ENCODE measurements at regions not wholly inside any gene's neighbourhood (a gene's known extent, or its start where the extent isn't known, plus 50 kb on each side); places are given as distances from the start of the nearest gene placed in this dataset.

GRCh38 chr4:58732973-58733372 is 1622.8 kb upstream of the IGFBP7 start:
- TF ChIP-seq, protein P1, sequence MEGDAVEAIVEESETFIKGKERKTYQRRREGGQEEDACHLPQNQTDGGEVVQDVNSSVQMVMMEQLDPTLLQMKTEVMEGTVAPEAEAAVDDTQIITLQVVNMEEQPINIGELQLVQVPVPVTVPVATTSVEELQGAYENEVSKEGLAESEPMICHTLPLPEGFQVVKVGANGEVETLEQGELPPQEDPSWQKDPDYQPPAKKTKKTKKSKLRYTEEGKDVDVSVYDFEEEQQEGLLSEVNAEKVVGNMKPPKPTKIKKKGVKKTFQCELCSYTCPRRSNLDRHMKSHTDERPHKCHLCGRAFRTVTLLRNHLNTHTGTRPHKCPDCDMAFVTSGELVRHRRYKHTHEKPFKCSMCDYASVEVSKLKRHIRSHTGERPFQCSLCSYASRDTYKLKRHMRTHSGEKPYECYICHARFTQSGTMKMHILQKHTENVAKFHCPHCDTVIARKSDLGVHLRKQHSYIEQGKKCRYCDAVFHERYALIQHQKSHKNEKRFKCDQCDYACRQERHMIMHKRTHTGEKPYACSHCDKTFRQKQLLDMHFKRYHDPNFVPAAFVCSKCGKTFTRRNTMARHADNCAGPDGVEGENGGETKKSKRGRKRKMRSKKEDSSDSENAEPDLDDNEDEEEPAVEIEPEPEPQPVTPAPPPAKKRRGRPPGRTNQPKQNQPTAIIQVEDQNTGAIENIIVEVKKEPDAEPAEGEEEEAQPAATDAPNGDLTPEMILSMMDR (IDR thresholded peaks at IDR 0.05; ENCODE audit: insufficient read depth, low read length) = no peak
- DNase-seq (ENCODE audit: low read depth) = no peak
- H3K4me3 ChIP-seq (ENCODE audit: low read depth, low read length) = no peak overlapping the region

GRCh38 chr4:58723954-58724353 is 1613.8 kb upstream of the IGFBP7 start:
- DNase-seq (ENCODE audit: low read depth) = no peak
- no peak overlapping the region for H3K4me3 ChIP-seq (ENCODE audit: low read depth, low read length)
- TF ChIP-seq, protein P1 (IDR thresholded peaks at IDR 0.05; ENCODE audit: insufficient read depth, low read length) = no peak

DNA sequence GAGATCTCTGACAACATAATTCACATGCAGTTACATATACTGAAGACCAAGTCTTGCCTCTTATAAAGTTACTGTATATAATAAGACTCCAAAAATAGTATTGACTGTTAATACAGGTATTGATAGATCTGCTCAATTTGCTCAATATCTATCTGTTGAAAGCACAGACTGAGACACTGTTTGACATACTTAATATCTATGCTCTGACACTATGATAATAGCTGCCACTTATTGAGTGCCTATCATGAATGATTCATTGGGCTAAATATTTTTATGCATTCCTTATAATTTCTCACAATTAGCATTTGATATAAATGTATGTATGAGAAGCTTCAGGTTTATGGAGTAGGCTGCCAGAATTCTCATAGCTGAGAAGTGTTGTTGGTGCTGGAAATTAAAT is 1600.9 kb upstream of the IGFBP7 start:
- no peak overlapping the region for H3K4me3 ChIP-seq (ENCODE audit: low read depth, low read length)
- DNase-seq (ENCODE audit: low read depth) = no peak
- TF ChIP-seq, protein P1 (IDR thresholded peaks at IDR 0.05; ENCODE audit: insufficient read depth, low read length) = no peak

DNA sequence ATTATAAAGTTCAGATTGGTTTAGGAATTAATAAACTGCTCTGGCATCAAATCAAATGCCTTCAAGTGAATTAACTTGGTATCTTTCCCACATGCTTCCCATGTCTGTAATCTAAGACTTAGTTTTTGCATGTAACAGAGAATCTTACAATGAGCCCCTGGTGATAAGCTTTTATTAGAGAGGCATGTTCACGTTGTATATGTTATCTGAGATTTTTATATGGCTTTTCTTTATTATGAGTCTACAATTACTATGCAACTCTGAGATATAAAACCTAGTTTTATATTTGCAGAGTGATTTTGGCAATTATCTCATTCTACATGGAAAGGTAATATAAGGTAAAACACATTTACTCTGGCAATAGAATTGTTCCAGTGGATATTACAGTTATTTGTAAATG is 1578.4 kb upstream of the IGFBP7 start:
- no peak overlapping the region for H3K4me3 ChIP-seq (ENCODE audit: low read depth, low read length)
- TF ChIP-seq, protein P1 (IDR thresholded peaks at IDR 0.05; ENCODE audit: insufficient read depth, low read length) = no peak
- no peak for DNase-seq (ENCODE audit: low read depth)

GRCh38 chr4:58679886-58680285 is 1569.7 kb upstream of the IGFBP7 start:
- H3K4me3 ChIP-seq (ENCODE audit: low read depth, low read length) = no peak overlapping the region
- TF ChIP-seq, protein P1 (IDR thresholded peaks at IDR 0.05; ENCODE audit: insufficient read depth, low read length) = no peak
- DNase-seq (ENCODE audit: low read depth) = no peak

DNA sequence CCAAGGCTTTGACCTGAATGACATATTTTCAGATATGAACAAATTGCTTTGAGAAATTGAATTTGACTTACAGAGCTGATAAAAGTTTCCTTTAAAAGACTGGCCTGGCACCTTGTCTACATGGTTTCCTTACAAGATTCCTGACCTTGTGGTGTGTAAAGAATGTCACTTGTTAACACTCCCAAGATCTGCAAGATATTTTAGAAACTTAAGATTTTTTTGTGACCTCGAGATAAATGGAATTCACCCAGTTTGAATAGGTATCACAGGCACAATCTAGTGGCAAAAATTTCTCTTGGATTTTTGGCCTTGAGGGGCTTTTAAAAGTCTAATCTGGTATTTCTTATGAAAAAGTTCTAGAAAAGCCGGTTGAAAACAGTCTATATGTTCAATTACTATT is 1568.9 kb upstream of the IGFBP7 start:
- DNase-seq (ENCODE audit: low read depth) = no peak
- TF ChIP-seq, protein P1 (IDR thresholded peaks at IDR 0.05; ENCODE audit: insufficient read depth, low read length) = no peak
- H3K4me3 ChIP-seq (ENCODE audit: low read depth, low read length) = no peak overlapping the region

GRCh38 chr4:58669783-58670182 is 1559.6 kb upstream of the IGFBP7 start:
- TF ChIP-seq, protein P1 (IDR thresholded peaks at IDR 0.05; ENCODE audit: insufficient read depth, low read length) = no peak
- DNase-seq (ENCODE audit: low read depth) = no peak
- H3K4me3 ChIP-seq (ENCODE audit: low read depth, low read length) = no peak overlapping the region
